KMS-11 (cell line): ENCODE measurements at regions not wholly inside any gene's neighbourhood (a gene's known extent, or its start where the extent isn't known, plus 50 kb on each side); places are given as distances from the start of the nearest gene placed in this dataset.

ENCODE experiments used
- H2AFZ ChIP-seq: fragments of 200-600 bp; sonication (generic); 2 replicates; pipeline ENCODE4 v1.6.1; 2016; ENCODE audit warnings: antibody characterized with exemption, mixed run types, low read depth
- H3K27ac ChIP-seq: fragments of 200-600 bp; sonication (generic); 2 replicates; pipeline ENCODE4 v1.6.1; 2016; ENCODE audit warnings: mild to moderate bottlenecking, mixed run types
- H3K27me3 ChIP-seq: fragments of 200-600 bp; sonication (generic); 2 replicates; pipeline ENCODE4 v1.6.1; 2017; ENCODE audit warnings: mild to moderate bottlenecking, low read depth, mixed run types, moderate library complexity; ENCODE audit not compliant: insufficient read depth
- H3K36me3 ChIP-seq: fragments of 200-600 bp; sonication (generic); 2 replicates; pipeline ENCODE4 v1.6.1; 2017; ENCODE audit warnings: mild to moderate bottlenecking, mixed run types; ENCODE audit not compliant: insufficient read depth
- H3K4me1 ChIP-seq: fragments of 200-600 bp; sonication (generic); 2 replicates; pipeline ENCODE4 v1.6.1; 2016; ENCODE audit warnings: mild to moderate bottlenecking, low read depth, mixed run types; ENCODE audit not compliant: poor library complexity, severe bottlenecking
- H3K4me2 ChIP-seq: fragments of 200-600 bp; sonication (generic); 2 replicates; pipeline ENCODE4 v1.7.0; 2016; ENCODE audit warnings: mild to moderate bottlenecking, mixed run types
- H3K4me3 ChIP-seq: fragments of 200-600 bp; sonication (generic); IDR thresholded peaks from 2 replicates; pipeline ENCODE4 v1.6.1; 2017; ENCODE audit warnings: low read depth, low read length, mixed read lengths; ENCODE audit not compliant: insufficient read depth
- H3K79me2 ChIP-seq: fragments of 200-600 bp; sonication (generic); 2 replicates; pipeline ENCODE4 v1.6.1; 2016; ENCODE audit warnings: low read depth, mixed run types; ENCODE audit not compliant: insufficient read depth
- H3K9ac ChIP-seq: fragments of 200-600 bp; sonication (generic); 2 replicates; pipeline ENCODE4 v1.6.1; 2016; ENCODE audit warnings: mild to moderate bottlenecking, mixed run types
- H4K20me1 ChIP-seq: fragments of 200-600 bp; sonication (generic); 2 replicates; pipeline ENCODE4 v1.6.1; 2016; ENCODE audit warnings: mild to moderate bottlenecking, mixed run types; ENCODE audit not compliant: insufficient read depth
- CTCF ChIP-seq: fragments of 200-600 bp; sonication (generic); conservative IDR thresholded peaks from 2 replicates; pipeline ENCODE4 v1.6.1; 2017; ENCODE audit warnings: low read depth, mild to moderate bottlenecking, antibody characterized with exemption, low read length, moderate library complexity, mixed read lengths

GRCh38 chr2:226467633-226468032, 332.0 kb downstream of the IRS1 start:
- no peak overlapping the region for H2AFZ ChIP-seq
- no peaks in the 10 kb centered on the region for H3K36me3 ChIP-seq
- H4K20me1 ChIP-seq, result no peaks in the 10 kb centered on the region
- no peak overlapping the region for H3K4me3 ChIP-seq
- H3K79me2 ChIP-seq, result no peaks in the 10 kb centered on the region
- no peak for TF ChIP-seq CTCF
- H3K4me1 ChIP-seq, result no peaks in the 10 kb centered on the region
- H3K9ac ChIP-seq, result no peak overlapping the region
- no peaks in the 10 kb centered on the region for H3K27me3 ChIP-seq
- no peak overlapping the region for H3K27ac ChIP-seq
- H3K4me2 ChIP-seq, result no peak overlapping the region

- no peak overlapping the region for H2AFZ ChIP-seq
- H3K4me3 ChIP-seq, result no peak overlapping the region
- H3K4me1 ChIP-seq, result no peaks in the 10 kb centered on the region
- no peak for TF ChIP-seq CTCF
- H3K79me2 ChIP-seq, result no peaks in the 10 kb centered on the region
- no peaks in the 10 kb centered on the region for H4K20me1 ChIP-seq
- H3K27ac ChIP-seq, result no peak overlapping the region
- H3K36me3 ChIP-seq, result no peaks in the 10 kb centered on the region
- no peak overlapping the region for H3K4me2 ChIP-seq
- H3K27me3 ChIP-seq, result no peaks in the 10 kb centered on the region
- H3K9ac ChIP-seq, result no peak overlapping the region
Measured at GRCh38 chr2:226467221-226467620, 332.4 kb downstream of the IRS1 start.

- no peak overlapping the region for H2AFZ ChIP-seq
Measured at GRCh38 chr2:226466589-226466988, 333.0 kb downstream of the IRS1 start.

GRCh38 chr2:226466124-226466523, 333.5 kb downstream of the IRS1 start:
- no peaks in the 10 kb centered on the region for H3K27me3 ChIP-seq
- H3K36me3 ChIP-seq, result no peaks in the 10 kb centered on the region
- H3K79me2 ChIP-seq, result no peaks in the 10 kb centered on the region
- H3K9ac ChIP-seq, result no peak overlapping the region
- no peaks in the 10 kb centered on the region for H4K20me1 ChIP-seq
- no peak overlapping the region for H3K4me2 ChIP-seq
- TF ChIP-seq CTCF, result no peak
- no peaks in the 10 kb centered on the region for H3K4me1 ChIP-seq
- no peak overlapping the region for H3K27ac ChIP-seq
- H3K4me3 ChIP-seq, result no peak overlapping the region
- no peak overlapping the region for H2AFZ ChIP-seq

More at GRCh38 chr2:226466589-226466988, 333.0 kb downstream of the IRS1 start:
- Histone ChIP-seq H3K27me3 (no peaks in the 10 kb centered on the region), H3K36me3 (no peaks in the 10 kb centered on the region), H3K4me1 (no peaks in the 10 kb centered on the region), H3K27ac (no peak overlapping the region), H3K4me3 (no peak overlapping the region), H3K79me2 (no peaks in the 10 kb centered on the region), H3K9ac (no peak overlapping the region), H4K20me1 (no peaks in the 10 kb centered on the region), H3K4me2 (no peak overlapping the region)
- TF ChIP-seq CTCF, result no peak
